ENCODE measurements at regions not wholly inside any gene's neighbourhood (a gene's known extent, or its start where the extent isn't known, plus 50 kb on each side); places are given as distances from the start of the nearest gene placed in this dataset.

DNA sequence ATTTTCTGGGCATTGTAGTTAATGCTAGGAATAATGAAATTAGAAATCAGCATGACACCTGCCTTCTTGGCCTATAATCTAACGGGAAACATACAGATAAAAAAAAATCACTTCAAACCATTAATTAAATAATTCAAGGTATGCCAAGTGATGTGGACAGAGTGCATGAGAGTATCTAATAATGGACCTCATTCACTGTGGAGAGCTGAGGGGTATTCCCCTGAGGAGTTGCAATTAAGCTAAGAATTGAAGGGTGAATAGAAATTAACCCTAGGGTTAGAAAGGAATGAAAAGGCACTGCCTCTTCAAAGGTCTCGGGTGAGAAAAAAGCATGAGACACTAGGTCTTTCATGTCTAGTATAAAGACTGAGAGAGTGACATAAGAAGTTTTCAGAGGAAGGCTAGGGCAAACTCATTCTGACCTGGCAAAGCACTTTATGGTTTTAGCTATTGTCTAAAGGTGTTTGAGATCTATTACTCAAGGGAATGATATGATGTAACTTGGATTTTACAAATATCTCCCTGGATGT, 466.1 kb downstream of the KCNT2 start:
- TF ChIP-seq, protein P1, sequence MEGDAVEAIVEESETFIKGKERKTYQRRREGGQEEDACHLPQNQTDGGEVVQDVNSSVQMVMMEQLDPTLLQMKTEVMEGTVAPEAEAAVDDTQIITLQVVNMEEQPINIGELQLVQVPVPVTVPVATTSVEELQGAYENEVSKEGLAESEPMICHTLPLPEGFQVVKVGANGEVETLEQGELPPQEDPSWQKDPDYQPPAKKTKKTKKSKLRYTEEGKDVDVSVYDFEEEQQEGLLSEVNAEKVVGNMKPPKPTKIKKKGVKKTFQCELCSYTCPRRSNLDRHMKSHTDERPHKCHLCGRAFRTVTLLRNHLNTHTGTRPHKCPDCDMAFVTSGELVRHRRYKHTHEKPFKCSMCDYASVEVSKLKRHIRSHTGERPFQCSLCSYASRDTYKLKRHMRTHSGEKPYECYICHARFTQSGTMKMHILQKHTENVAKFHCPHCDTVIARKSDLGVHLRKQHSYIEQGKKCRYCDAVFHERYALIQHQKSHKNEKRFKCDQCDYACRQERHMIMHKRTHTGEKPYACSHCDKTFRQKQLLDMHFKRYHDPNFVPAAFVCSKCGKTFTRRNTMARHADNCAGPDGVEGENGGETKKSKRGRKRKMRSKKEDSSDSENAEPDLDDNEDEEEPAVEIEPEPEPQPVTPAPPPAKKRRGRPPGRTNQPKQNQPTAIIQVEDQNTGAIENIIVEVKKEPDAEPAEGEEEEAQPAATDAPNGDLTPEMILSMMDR (IDR thresholded peaks at IDR 0.05; ENCODE audit: low read depth, low read length, poor library complexity, severe bottlenecking), result no peak
- no peak for TF ChIP-seq EZH2phosphoT487 (IDR thresholded peaks at IDR 0.05; ENCODE audit: borderline replicate concordance, low read length)
